T-helper 17 cell (primary cell): ENCODE measurements at regions not wholly inside any gene's neighbourhood (a gene's known extent, or its start where the extent isn't known, plus 50 kb on each side); places are given as distances from the start of the nearest gene placed in this dataset.
"Not testable (repeated sequence)": the region's sequence is repeated elsewhere in the genome, so short reads cannot be mapped to it uniquely, and the experiment has no call there.

Source experiments
- ATAC-seq: fragments of 150-1000 bp; cut with Tn5 transposase; 2 replicates; pipeline ENCODE4 v1.10.0; 2021; ENCODE audit warnings: mild to moderate bottlenecking, moderate library complexity
- DNase-seq, 3 donors: peaks; one replicate each; pipeline versions ENCODE4 v3.0.0 to v3.0.0-alpha.2; 2020 to 2021
- H3K9me3 ChIP-seq: one replicate; pipeline ENCODE4 v1.7.0; 2013; ENCODE audit warnings: low read length, mild to moderate bottlenecking; ENCODE audit not compliant: control insufficient read depth, poor library complexity, severe bottlenecking
- H3K27ac Mint-ChIP-seq: one replicate; pipeline ENCODE4 v1.8.0; 2022; ENCODE audit warnings: mild to moderate bottlenecking, moderate library complexity, mixed read lengths
- H3K27me3 Mint-ChIP-seq: one replicate; pipeline ENCODE4 v1.8.0; 2022; ENCODE audit warnings: mixed read lengths
- H3K36me3 Mint-ChIP-seq: one replicate; pipeline ENCODE4 v1.8.0; 2022; ENCODE audit warnings: low read depth, mixed read lengths
- H3K4me1 Mint-ChIP-seq: one replicate; pipeline ENCODE4 v1.8.0; 2022; ENCODE audit warnings: mild to moderate bottlenecking, mixed read lengths
- H3K4me3 Mint-ChIP-seq: one replicate; pipeline ENCODE4 v1.8.0; 2022; ENCODE audit warnings: mild to moderate bottlenecking, moderate library complexity, mixed read lengths

DNA sequence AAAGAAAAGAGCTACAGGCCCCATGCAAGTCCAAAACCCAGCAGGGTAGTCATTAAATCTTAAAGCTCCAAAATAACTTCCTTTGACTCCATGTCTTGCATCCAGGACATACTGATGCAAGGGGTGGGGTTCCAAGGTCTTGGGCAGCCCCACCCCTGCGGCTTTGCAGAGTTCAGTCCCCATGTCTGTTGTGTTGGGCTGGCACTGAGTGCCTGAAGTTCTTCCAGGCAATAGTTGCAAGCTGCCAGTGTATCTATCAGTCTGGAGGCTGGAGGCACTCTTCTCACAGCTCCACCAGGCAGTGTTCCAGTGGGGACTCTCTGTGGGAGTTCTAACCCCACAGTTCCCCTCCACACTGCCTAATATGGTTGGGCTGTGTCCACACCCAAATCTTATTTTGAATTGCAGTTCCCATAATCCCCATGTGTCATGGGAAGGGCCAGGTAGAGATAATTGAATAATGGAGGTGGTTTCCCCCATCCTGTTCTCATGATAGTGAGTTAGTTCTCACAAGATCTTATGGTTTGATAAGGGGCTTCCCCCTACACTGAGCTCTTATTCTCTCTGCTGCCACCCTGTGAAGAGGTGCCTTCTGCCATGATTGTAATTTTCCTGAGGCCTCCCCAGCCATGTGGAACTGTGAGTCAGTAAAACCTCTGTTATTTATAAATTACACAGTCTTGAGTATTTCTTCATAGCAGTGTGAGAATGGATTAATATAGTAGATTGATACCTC lies 237.5 kb upstream of the ADRA1B start:
- Mint-ChIP-seq H3K36me3 (no peaks in the 10 kb centered on the region), H3K27me3 (no peaks in the 10 kb centered on the region), H3K27ac (no peak overlapping the region), H3K4me3 (no peak overlapping the region), H3K4me1 (no peaks in the 10 kb centered on the region)
- ATAC-seq (no peak), DNase-seq (no peak)
- peaks cover 4% of the 10 kb centered on the region for H3K9me3 ChIP-seq

DNA sequence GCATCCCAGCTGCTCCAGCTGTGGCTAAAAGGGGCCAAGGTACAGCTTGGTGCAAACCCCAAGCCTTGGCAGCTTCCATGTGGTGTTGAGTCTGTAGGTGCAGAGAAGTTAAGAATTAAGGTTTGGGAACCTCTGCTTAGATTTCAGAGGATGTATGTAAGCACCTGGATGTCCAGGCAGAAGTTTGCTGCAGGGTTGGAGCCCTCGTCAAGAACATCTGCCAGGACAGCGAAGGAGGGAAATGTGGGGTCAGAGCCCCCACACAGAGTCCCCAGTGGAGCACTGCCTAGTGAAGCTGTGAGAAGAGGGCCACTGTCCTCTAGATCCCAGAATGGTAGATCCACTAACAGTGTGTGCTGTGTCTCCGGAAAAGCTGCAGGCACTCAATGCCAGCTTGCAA lies 236.2 kb upstream of the ADRA1B start:
- ATAC-seq = no peak
- H3K36me3 Mint-ChIP-seq = no peaks in the 10 kb centered on the region
- H3K27me3 Mint-ChIP-seq = no peaks in the 10 kb centered on the region
- H3K4me1 Mint-ChIP-seq = no peaks in the 10 kb centered on the region
- no peak overlapping the region for H3K4me3 Mint-ChIP-seq
- no peak for DNase-seq
- H3K27ac Mint-ChIP-seq = no peak overlapping the region
- peaks cover 4% of the 10 kb centered on the region for H3K9me3 ChIP-seq

GRCh38 chr5:159681661-159682060 lies 234.6 kb upstream of the ADRA1B start:
- H3K4me1 Mint-ChIP-seq = no peaks in the 10 kb centered on the region
- DNase-seq (no peak), ATAC-seq (no peak)
- peaks cover 4% of the 10 kb centered on the region for H3K9me3 ChIP-seq
- no peak overlapping the region for H3K4me3 Mint-ChIP-seq
- no peak overlapping the region for H3K27ac Mint-ChIP-seq
- no peaks in the 10 kb centered on the region for H3K36me3 Mint-ChIP-seq
- no peaks in the 10 kb centered on the region for H3K27me3 Mint-ChIP-seq

DNA sequence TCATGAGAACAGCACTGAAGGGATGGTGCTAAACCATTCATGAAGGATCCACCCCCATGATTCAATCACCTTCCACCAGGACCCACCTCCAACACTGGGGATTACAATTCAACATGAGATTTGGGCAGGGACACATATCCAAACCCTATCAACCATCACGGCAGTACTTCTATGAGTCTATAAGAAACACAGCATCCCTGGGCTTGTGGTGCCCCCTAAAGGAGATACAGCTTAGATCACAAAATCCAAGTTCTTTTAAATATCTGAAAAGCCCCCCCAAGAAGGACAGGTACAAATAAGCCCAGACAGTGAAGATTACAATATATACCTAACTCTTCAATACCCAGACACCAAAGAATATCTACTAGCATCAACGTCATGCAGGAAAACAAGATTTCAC lies 233.7 kb upstream of the ADRA1B start:
- ATAC-seq (no peak), DNase-seq (no peak)
- H3K4me3 Mint-ChIP-seq = no peak overlapping the region
- peaks cover 4% of the 10 kb centered on the region for H3K9me3 ChIP-seq
- no peaks in the 10 kb centered on the region for H3K36me3 Mint-ChIP-seq
- no peak overlapping the region for H3K27ac Mint-ChIP-seq
- no peaks in the 10 kb centered on the region for H3K4me1 Mint-ChIP-seq
- peaks cover 5% of the 10 kb centered on the region for H3K27me3 Mint-ChIP-seq

GRCh38 chr5:159687892-159688291 lies 228.4 kb upstream of the ADRA1B start:
- H3K9me3 ChIP-seq, H3K4me3 Mint-ChIP-seq, H3K4me1 Mint-ChIP-seq, H3K36me3 Mint-ChIP-seq, ATAC-seq, H3K27ac Mint-ChIP-seq, DNase-seq: not testable (repeated sequence)
- H3K27me3 Mint-ChIP-seq = peaks cover 13% of the 10 kb centered on the region

GRCh38 chr5:159695741-159696294 lies 220.5 kb upstream of the ADRA1B start:
- H3K4me1 Mint-ChIP-seq = no peaks in the 10 kb centered on the region
- peaks cover 9% of the 10 kb centered on the region for H3K27me3 Mint-ChIP-seq
- no peaks in the 10 kb centered on the region for H3K9me3 ChIP-seq
- H3K4me3 Mint-ChIP-seq = no peak overlapping the region
- no peak for DNase-seq
- H3K36me3 Mint-ChIP-seq = no peaks in the 10 kb centered on the region
- H3K27ac Mint-ChIP-seq = no peak overlapping the region
- ATAC-seq = no peak

- Mint-ChIP-seq H3K4me1 (no peaks in the 10 kb centered on the region), H3K27ac (no peak overlapping the region), H3K27me3 (peaks cover 17% of the 10 kb centered on the region), H3K36me3 (no peaks in the 10 kb centered on the region), H3K4me3 (no peak overlapping the region)
- no peak for ATAC-seq
- no peaks in the 10 kb centered on the region for H3K9me3 ChIP-seq
- no peak for DNase-seq
Observed at GRCh38 chr5:159697530-159697929, 218.8 kb upstream of the ADRA1B start.

- no peak for ATAC-seq
- no peak for DNase-seq
- no peak overlapping the region for H3K27ac Mint-ChIP-seq
- peaks cover 20% of the 10 kb centered on the region for H3K27me3 Mint-ChIP-seq
- no peak overlapping the region for H3K4me3 Mint-ChIP-seq
- no peaks in the 10 kb centered on the region for H3K4me1 Mint-ChIP-seq
- H3K9me3 ChIP-seq = no peaks in the 10 kb centered on the region
- no peaks in the 10 kb centered on the region for H3K36me3 Mint-ChIP-seq
Observed at GRCh38 chr5:159698322-159698721, 218.0 kb upstream of the ADRA1B start.

GRCh38 chr5:159700016-159700415 lies 216.3 kb upstream of the ADRA1B start:
- Mint-ChIP-seq H3K27ac (no peak overlapping the region), H3K36me3 (no peaks in the 10 kb centered on the region), H3K4me1 (no peaks in the 10 kb centered on the region), H3K27me3 (peaks cover 35% of the 10 kb centered on the region), H3K4me3 (no peak overlapping the region)
- ATAC-seq (no peak), DNase-seq (no peak)
- H3K9me3 ChIP-seq = no peaks in the 10 kb centered on the region

DNA sequence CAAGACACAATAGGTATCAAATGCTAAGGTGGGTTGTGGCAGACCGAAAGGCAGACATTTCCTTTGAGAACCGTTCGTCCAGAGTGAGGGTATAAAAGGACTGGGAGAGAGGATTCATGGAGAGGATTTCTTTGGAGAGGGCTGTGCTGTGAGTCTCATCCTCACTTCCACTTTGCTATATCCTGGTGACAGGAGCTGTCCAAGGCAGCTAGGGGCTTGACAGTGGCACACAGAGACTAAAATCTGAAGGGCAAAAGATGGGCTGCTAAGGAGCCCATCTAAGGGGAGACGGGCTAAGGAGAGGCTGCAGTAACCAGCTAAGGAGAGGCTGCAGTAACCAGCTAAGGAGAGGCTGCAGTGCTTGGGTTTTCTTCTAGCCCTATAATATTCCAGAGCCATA lies 214.0 kb upstream of the ADRA1B start:
- no peaks in the 10 kb centered on the region for H3K4me1 Mint-ChIP-seq
- DNase-seq (no peak), ATAC-seq (no peak)
- no peak overlapping the region for H3K27ac Mint-ChIP-seq
- H3K36me3 Mint-ChIP-seq = no peaks in the 10 kb centered on the region
- H3K4me3 Mint-ChIP-seq = no peak overlapping the region
- no peaks in the 10 kb centered on the region for H3K9me3 ChIP-seq
- peaks cover 40% of the 10 kb centered on the region for H3K27me3 Mint-ChIP-seq

GRCh38 chr5:159702826-159703225 lies 213.5 kb upstream of the ADRA1B start:
- ATAC-seq = no peak

GRCh38 chr5:159704160-159704559 lies 212.1 kb upstream of the ADRA1B start:
- H3K27ac Mint-ChIP-seq = no peak overlapping the region
- no peak for DNase-seq
- H3K9me3 ChIP-seq = no peaks in the 10 kb centered on the region
- peaks cover 30% of the 10 kb centered on the region for H3K27me3 Mint-ChIP-seq
- H3K4me1 Mint-ChIP-seq = no peaks in the 10 kb centered on the region
- no peak for ATAC-seq
- no peaks in the 10 kb centered on the region for H3K36me3 Mint-ChIP-seq
- no peak overlapping the region for H3K4me3 Mint-ChIP-seq

More at GRCh38 chr5:159702826-159703225, 213.5 kb upstream of the ADRA1B start:
- no peak overlapping the region for H3K27ac Mint-ChIP-seq
- peaks cover 40% of the 10 kb centered on the region for H3K27me3 Mint-ChIP-seq
- no peaks in the 10 kb centered on the region for H3K36me3 Mint-ChIP-seq
- DNase-seq = no peak
- no peak overlapping the region for H3K4me3 Mint-ChIP-seq
- H3K9me3 ChIP-seq = no peaks in the 10 kb centered on the region
- H3K4me1 Mint-ChIP-seq = no peaks in the 10 kb centered on the region

DNA sequence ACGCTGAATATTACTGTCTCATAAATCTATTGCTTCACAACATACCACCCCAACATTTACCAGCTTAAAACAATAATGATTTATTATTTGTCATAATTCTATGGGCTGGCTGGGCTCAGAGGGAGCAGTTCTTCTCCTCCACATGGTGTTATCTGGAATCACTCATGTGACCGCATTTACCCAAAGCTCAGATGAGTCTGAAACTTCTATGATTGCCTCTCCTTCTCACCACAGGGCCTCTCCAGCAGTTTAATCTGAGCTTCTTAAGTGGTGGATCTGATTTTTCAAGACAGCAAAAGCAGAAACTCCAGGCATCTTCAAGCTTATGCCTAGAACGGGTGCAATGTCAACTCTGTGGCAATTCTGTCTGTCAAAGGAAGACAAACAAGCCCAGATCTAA lies 210.3 kb upstream of the ADRA1B start:
- no peaks in the 10 kb centered on the region for H3K9me3 ChIP-seq
- Mint-ChIP-seq H3K4me3 (no peak overlapping the region), H3K4me1 (no peaks in the 10 kb centered on the region), H3K27ac (no peak overlapping the region), H3K36me3 (no peaks in the 10 kb centered on the region), H3K27me3 (peaks cover 42% of the 10 kb centered on the region)
- ATAC-seq (no peak), DNase-seq (no peak)

DNA sequence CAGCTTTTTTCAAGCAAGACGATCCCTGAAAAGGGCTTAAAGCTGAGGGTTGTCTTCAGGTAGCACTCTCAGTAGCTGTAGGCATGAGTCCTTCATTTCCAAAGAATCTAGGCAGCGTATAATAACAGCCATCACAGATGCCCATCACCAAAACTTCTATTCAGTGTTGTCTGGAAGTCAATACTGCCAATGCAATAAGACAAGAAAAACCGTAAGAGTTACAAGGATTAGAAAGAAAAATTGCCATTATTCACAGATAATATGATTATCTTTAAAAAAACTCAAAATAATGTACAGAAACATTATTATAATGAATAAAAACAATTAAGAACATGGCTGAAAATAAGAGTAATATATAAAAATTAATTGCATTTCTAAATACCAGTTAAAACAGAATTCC lies 208.2 kb upstream of the ADRA1B start:
- Mint-ChIP-seq H3K4me3 (no peak overlapping the region), H3K27me3 (peaks cover 38% of the 10 kb centered on the region), H3K4me1 (no peaks in the 10 kb centered on the region), H3K27ac (no peak overlapping the region), H3K36me3 (no peaks in the 10 kb centered on the region)
- no peak for ATAC-seq
- no peak for DNase-seq
- H3K9me3 ChIP-seq = no peaks in the 10 kb centered on the region
